ENCODE measurements at regions not wholly inside any gene's neighbourhood (a gene's known extent, or its start where the extent isn't known, plus 50 kb on each side); places are given as distances from the start of the nearest gene placed in this dataset.

DNA sequence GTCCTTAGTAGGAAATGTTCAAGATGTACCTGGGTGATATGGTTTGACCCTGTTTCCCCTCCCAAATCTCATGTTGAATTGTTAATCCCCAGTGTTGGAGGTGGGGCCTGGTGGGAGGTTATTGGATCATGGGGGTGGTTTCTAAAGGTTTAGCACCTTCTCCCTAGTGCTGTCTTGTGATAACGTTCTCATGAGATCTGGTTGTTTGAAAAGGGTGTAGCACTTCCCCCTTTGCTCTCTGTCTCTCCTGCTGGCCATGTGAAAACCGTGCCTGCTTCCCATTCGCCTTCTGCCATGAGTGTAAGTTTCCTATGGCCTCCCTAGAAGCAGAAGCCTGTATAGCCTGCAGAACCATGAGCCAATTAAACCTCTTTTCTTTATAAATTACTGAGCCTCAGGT lies 353.0 kb upstream of the SFSWAP start:
- peaks cover 0 to under 1% (median 0%) of the 10 kb centered on the region in 4 experiments for H3K4me1 ChIP-seq (ENCODE audit: control extremely low read depth in 1 of 4, control insufficient read depth in 4 of 4, insufficient read depth in 4 of 4, low read length in 3 of 4)
- H3K27me3 ChIP-seq (replicated peaks in 2 of 5; ENCODE audit: control insufficient read depth in 4 of 5, insufficient read depth in 5 of 5, low read length in 4 of 5): no peaks in the 10 kb centered on the region
- WGBS (ENCODE audit: insufficient coverage): no CpG with 5 or more reads among the region's 3 CpGs
- ChIA-PET CTCF (no interaction called here), POLR2A (no interaction called here)
- no peak overlapping the region for H3K27ac ChIP-seq (ENCODE audit: insufficient read depth in 1 of 2, low read depth in 1 of 2, low read length in 2 of 2, poor library complexity in 1 of 2, severe bottlenecking in 2 of 2)
- H3K36me3 ChIP-seq (ENCODE audit: control insufficient read depth in 4 of 4, insufficient read depth in 4 of 4, low read length in 3 of 4): no peaks in the 10 kb centered on the region
- no peaks in the 10 kb centered on the region for H3K9me3 ChIP-seq (ENCODE audit: control extremely low read depth in 1 of 5, control insufficient read depth in 4 of 5, insufficient read depth in 2 of 5, low read depth in 1 of 5, low read length in 4 of 5)
- no peak overlapping the region for H3K4me3 ChIP-seq (ENCODE audit: control insufficient read depth in 1 of 7, extremely low read depth in 1 of 7, insufficient read depth in 4 of 7, low read depth in 2 of 7, low read length in 6 of 7)
- peak in 2 of 3 donors; percentile 17 to 22 for DNase-seq

DNA sequence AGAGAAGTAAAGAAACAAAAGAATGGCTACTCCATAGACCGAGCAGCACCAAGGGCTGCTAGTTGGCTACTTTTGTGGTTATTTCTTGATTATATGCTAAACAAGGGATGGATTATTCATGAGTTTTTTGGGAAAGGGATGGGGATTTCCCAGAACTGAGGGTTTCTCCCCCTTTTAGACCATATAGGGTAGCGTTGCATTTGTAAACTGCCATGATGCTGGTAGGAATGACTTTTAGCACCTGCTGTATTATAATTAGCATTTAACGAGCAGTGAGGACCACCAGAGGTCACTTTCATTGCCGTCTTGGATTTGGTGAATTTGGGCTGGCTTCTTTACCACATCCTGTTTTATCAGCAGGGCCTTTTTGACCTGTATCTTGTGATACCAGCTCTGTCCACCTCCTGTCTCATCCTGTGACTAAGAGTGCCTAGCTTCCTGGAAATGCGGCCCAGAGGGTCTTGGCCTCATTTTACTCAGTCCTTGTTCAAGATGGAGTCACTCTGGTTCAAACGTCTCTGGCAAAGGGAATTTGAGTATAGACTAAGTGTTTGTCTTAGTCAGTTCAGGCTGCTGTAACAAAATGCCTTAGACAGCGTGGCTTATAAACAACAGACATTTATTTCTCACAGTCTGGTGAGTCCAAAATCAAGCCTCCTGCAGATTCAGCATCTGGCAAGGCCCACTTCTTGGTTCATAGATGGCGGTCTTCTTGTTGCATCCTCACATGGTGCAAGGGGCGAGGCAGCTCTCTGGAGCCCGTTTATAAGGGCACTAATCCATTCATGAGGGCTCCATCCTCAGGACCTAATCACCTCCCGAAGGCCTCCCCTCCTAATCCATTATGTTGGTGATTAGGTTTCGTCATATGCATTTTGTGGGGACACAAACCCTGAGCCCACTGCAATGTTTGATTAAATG lies 348.3 kb upstream of the SFSWAP start:
- no peaks in the 10 kb centered on the region for H3K36me3 ChIP-seq (ENCODE audit: control insufficient read depth in 4 of 4, insufficient read depth in 4 of 4, low read length in 3 of 4)
- ChIA-PET CTCF (interaction anchor here (1.0 kb wide), 1 partner anchor 96 kb away, joined by 3 read pairs; no protein-coding TSS in a partner anchor), POLR2A (no interaction called here)
- H3K27ac ChIP-seq (ENCODE audit: insufficient read depth in 1 of 2, low read depth in 1 of 2, low read length in 2 of 2, poor library complexity in 1 of 2, severe bottlenecking in 2 of 2): no peak overlapping the region
- H3K9me3 ChIP-seq (ENCODE audit: control extremely low read depth in 1 of 5, control insufficient read depth in 4 of 5, insufficient read depth in 2 of 5, low read depth in 1 of 5, low read length in 4 of 5): peaks cover 0 to 1% (median 0%) of the 10 kb centered on the region in 5 experiments
- no peak for DNase-seq
- no peaks in the 10 kb centered on the region for H3K4me1 ChIP-seq (ENCODE audit: control extremely low read depth in 1 of 4, control insufficient read depth in 4 of 4, insufficient read depth in 4 of 4, low read length in 3 of 4)
- WGBS (ENCODE audit: insufficient coverage): 81% methylated on average over 9 of the region's 12 CpGs
- H3K27me3 ChIP-seq (replicated peaks in 2 of 5; ENCODE audit: control insufficient read depth in 4 of 5, insufficient read depth in 5 of 5, low read length in 4 of 5): no peaks in the 10 kb centered on the region
- H3K4me3 ChIP-seq (ENCODE audit: control insufficient read depth in 1 of 7, extremely low read depth in 1 of 7, insufficient read depth in 4 of 7, low read depth in 2 of 7, low read length in 6 of 7): no peak overlapping the region

DNA sequence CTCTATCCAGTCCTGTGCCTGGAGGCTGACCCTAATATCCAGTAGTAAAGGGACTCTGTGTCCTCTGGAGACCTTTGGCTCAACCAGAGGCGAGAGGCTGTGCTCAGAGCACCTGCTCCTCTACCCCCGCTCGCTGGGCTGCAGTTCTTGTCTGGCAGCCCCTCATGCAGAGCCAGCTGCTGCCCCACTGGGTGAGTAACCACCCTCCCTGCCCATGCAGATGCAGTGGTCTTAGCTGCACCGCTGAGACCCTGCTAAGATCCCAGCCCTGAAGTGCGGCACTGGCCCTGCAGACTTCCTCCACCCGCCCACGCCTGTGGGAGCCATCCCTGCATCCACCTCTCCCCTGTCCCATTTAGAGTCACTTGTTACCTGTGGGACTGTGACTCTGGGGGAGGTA lies 347.5 kb upstream of the SFSWAP start:
- Histone ChIP-seq H3K27ac (ENCODE audit: insufficient read depth in 1 of 2, low read depth in 1 of 2, low read length in 2 of 2, poor library complexity in 1 of 2, severe bottlenecking in 2 of 2) (no peak overlapping the region), H3K9me3 (ENCODE audit: control extremely low read depth in 1 of 5, control insufficient read depth in 4 of 5, insufficient read depth in 2 of 5, low read depth in 1 of 5, low read length in 4 of 5) (peaks cover 0 to 1% (median 0%) of the 10 kb centered on the region in 5 experiments), H3K36me3 (ENCODE audit: control insufficient read depth in 4 of 4, insufficient read depth in 4 of 4, low read length in 3 of 4) (no peaks in the 10 kb centered on the region), H3K4me3 (ENCODE audit: control insufficient read depth in 1 of 7, extremely low read depth in 1 of 7, insufficient read depth in 4 of 7, low read depth in 2 of 7, low read length in 6 of 7) (no peak overlapping the region), H3K27me3 (replicated peaks in 2 of 5; ENCODE audit: control insufficient read depth in 4 of 5, insufficient read depth in 5 of 5, low read length in 4 of 5) (no peaks in the 10 kb centered on the region), H3K4me1 (ENCODE audit: control extremely low read depth in 1 of 4, control insufficient read depth in 4 of 4, insufficient read depth in 4 of 4, low read length in 3 of 4) (no peaks in the 10 kb centered on the region)
- CTCF ChIA-PET: no interaction called here
- DNase-seq: no peak
- POLR2A ChIA-PET: no interaction called here
- 96% methylated on average over 3 of the region's 7 CpGs for WGBS (ENCODE audit: insufficient coverage)

DNA sequence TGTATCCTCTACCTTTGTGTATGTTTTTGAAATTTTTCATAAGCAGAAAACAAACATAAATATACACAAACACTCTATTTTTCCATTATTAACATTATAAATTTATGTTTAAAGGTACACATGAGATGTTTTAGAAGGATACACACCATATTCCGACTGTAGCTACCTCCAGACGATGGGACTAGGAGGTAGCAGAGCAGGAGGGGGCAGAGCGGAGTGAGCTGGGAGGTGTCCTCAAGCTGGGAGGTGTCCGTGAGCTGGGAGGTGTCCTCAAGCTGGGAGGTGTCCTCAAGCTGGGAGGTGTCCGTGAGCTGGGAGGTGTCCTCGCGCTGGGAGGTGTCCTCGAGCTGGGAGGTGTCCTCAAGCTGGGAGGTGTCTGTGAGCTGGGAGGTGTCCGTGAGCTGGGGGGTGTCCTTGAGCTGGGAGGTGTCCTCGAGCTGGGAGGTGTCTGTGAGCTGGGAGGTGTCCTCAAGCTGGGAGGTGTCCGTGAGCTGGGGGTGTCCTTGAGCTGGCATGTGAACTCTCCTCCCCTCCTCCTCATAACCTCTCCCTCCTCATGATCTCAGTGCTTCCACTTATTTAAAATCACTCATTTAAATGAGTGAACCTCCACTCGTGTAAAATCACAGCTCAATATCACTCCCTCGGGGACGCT lies 346.9 kb upstream of the SFSWAP start:
- Histone ChIP-seq H3K36me3 (ENCODE audit: control insufficient read depth in 4 of 4, insufficient read depth in 4 of 4, low read length in 3 of 4) (no peaks in the 10 kb centered on the region), H3K9me3 (ENCODE audit: control extremely low read depth in 1 of 5, control insufficient read depth in 4 of 5, insufficient read depth in 2 of 5, low read depth in 1 of 5, low read length in 4 of 5) (peaks cover 0 to 1% (median 0%) of the 10 kb centered on the region in 5 experiments), H3K27ac (ENCODE audit: insufficient read depth in 1 of 2, low read depth in 1 of 2, low read length in 2 of 2, poor library complexity in 1 of 2, severe bottlenecking in 2 of 2) (no peak overlapping the region), H3K4me3 (ENCODE audit: control insufficient read depth in 1 of 7, extremely low read depth in 1 of 7, insufficient read depth in 4 of 7, low read depth in 2 of 7, low read length in 6 of 7) (no peak overlapping the region), H3K27me3 (replicated peaks in 2 of 5; ENCODE audit: control insufficient read depth in 4 of 5, insufficient read depth in 5 of 5, low read length in 4 of 5) (no peaks in the 10 kb centered on the region), H3K4me1 (ENCODE audit: control extremely low read depth in 1 of 4, control insufficient read depth in 4 of 4, insufficient read depth in 4 of 4, low read length in 3 of 4) (no peaks in the 10 kb centered on the region)
- POLR2A ChIA-PET: no interaction called here
- CTCF ChIA-PET: interaction anchor here (1.1 kb wide), 1 partner anchor 56 kb away, joined by 4 read pairs; no protein-coding TSS in a partner anchor
- no peak for DNase-seq
- WGBS (ENCODE audit: insufficient coverage): 97% methylated on average over 4 of the region's 14 CpGs

DNA sequence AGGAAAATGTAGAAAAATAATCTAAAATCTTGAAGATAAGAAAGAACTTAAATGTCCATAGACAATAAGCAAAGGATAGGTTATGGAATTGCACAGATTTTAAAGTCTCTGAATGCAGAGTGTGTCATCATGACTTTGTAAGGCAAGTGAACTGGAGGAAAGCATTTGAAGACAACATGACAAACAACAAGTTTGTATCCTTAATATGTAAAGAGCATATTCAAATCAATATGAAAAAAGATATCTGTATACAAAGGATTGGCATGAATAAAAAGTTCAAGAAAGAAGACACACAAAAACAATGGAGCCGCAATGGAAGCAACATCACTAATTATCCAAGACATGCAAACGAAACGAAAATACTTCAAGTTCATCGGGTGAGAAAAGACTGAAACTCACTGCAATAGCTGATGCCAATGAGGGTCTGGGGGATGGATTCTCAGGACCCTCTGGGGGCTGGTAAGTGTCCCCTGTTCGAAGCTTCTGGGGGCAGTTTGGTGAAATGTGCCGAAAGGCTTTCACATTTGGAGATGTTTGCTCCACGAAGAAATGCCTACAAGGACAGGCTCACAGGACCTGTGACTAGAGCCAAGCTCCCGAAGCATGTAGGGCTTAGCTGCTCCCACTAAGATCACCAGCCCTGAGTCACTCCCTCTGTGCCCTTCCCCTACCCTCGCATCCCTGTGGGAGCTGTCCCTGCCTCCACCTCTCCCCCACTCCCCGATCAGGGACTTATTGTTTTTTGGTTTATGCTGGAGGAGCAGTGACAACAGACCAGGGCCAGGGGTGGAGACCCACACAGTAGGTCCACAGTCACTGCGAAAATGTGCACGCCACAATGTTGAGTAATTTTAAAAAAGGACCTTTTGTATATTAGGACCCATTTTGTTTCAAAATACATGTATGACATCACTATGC lies 345.7 kb upstream of the SFSWAP start:
- H3K4me1 ChIP-seq (ENCODE audit: control extremely low read depth in 1 of 4, control insufficient read depth in 4 of 4, insufficient read depth in 4 of 4, low read length in 3 of 4): no peaks in the 10 kb centered on the region
- H3K27ac ChIP-seq (ENCODE audit: insufficient read depth in 1 of 2, low read depth in 1 of 2, low read length in 2 of 2, poor library complexity in 1 of 2, severe bottlenecking in 2 of 2): no peak overlapping the region
- no peaks in the 10 kb centered on the region for H3K36me3 ChIP-seq (ENCODE audit: control insufficient read depth in 4 of 4, insufficient read depth in 4 of 4, low read length in 3 of 4)
- no peak for DNase-seq
- WGBS (ENCODE audit: insufficient coverage): 81% methylated on average over 8 of the region's 12 CpGs
- CTCF ChIA-PET: interaction anchor here (1.1 kb wide), 1 partner anchor 55 kb away, joined by 4 read pairs; no protein-coding TSS in a partner anchor
- peaks cover 0 to 2% (median 0%) of the 10 kb centered on the region in 5 experiments for H3K27me3 ChIP-seq (replicated peaks in 2 of 5; ENCODE audit: control insufficient read depth in 4 of 5, insufficient read depth in 5 of 5, low read length in 4 of 5)
- POLR2A ChIA-PET: no interaction called here
- H3K9me3 ChIP-seq (ENCODE audit: control extremely low read depth in 1 of 5, control insufficient read depth in 4 of 5, insufficient read depth in 2 of 5, low read depth in 1 of 5, low read length in 4 of 5): peaks cover 0 to 1% (median 0%) of the 10 kb centered on the region in 5 experiments
- H3K4me3 ChIP-seq (ENCODE audit: control insufficient read depth in 1 of 7, extremely low read depth in 1 of 7, insufficient read depth in 4 of 7, low read depth in 2 of 7, low read length in 6 of 7): no peak overlapping the region

DNA sequence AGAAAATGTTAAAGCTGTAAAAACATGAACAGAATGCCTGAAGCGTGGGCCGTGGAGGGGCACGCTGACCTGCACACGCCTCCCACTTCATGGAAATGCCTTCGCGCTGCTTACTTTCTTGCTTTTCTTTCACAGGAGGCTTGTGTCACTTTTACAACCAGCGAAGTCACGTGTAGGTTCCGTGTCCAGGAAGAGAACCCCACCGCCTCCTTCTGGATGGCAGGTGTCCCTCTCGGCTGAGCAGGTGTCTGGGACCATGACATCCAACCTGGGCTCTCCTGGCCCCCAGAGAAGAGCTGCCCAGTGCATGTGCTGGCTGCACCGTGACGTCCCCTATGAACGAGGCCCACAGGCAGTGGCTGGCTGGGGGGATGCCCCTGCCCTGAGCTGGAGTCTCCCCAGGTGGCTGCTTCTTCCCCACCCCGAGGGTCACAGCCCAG lies 345.0 kb upstream of the SFSWAP start:
- 93% methylated on average over 14 of the region's 15 CpGs for WGBS (ENCODE audit: insufficient coverage)
- no peak overlapping the region for H3K27ac ChIP-seq (ENCODE audit: insufficient read depth in 1 of 2, low read depth in 1 of 2, low read length in 2 of 2, poor library complexity in 1 of 2, severe bottlenecking in 2 of 2)
- H3K27me3 ChIP-seq (replicated peaks in 2 of 5; ENCODE audit: control insufficient read depth in 4 of 5, insufficient read depth in 5 of 5, low read length in 4 of 5): peaks cover 0 to 2% (median 0%) of the 10 kb centered on the region in 5 experiments
- H3K4me1 ChIP-seq (ENCODE audit: control extremely low read depth in 1 of 4, control insufficient read depth in 4 of 4, insufficient read depth in 4 of 4, low read length in 3 of 4): no peaks in the 10 kb centered on the region
- H3K4me3 ChIP-seq (ENCODE audit: control insufficient read depth in 1 of 7, extremely low read depth in 1 of 7, insufficient read depth in 4 of 7, low read depth in 2 of 7, low read length in 6 of 7): no peak overlapping the region
- ChIA-PET POLR2A (no interaction called here), CTCF (no interaction called here)
- no peak for DNase-seq
- peaks cover 0 to 1% (median 0%) of the 10 kb centered on the region in 5 experiments for H3K9me3 ChIP-seq (ENCODE audit: control extremely low read depth in 1 of 5, control insufficient read depth in 4 of 5, insufficient read depth in 2 of 5, low read depth in 1 of 5, low read length in 4 of 5)
- no peaks in the 10 kb centered on the region for H3K36me3 ChIP-seq (ENCODE audit: control insufficient read depth in 4 of 4, insufficient read depth in 4 of 4, low read length in 3 of 4)
